Putamen (tissue), 1 donor: ENCODE measurements at regions not wholly inside any gene's neighbourhood (a gene's known extent, or its start where the extent isn't known, plus 50 kb on each side); places are given as distances from the start of the nearest gene placed in this dataset.

Experiments used
- DNase-seq: peaks from one replicate; pipeline ENCODE4 v3.0.0-alpha.2; 2016; ENCODE audit warnings: low spot score

GRCh38 chr13:40389081-40389641 lies 277.3 kb downstream of the FOXO1 start:
- peak; percentile 45 for DNase-seq

GRCh38 chr13:40390401-40390916 lies 276.0 kb downstream of the FOXO1 start:
- no peak for DNase-seq

GRCh38 chr13:40391788-40392187 lies 274.7 kb downstream of the FOXO1 start:
- no peak for DNase-seq

- no peak for DNase-seq
Measured at GRCh38 chr13:40394304-40394985, 272.0 kb downstream of the FOXO1 start.

- DNase-seq: no peak
Measured at GRCh38 chr13:40398065-40398464, 268.4 kb downstream of the FOXO1 start.

- DNase-seq: no peak
Measured at GRCh38 chr13:40399756-40400155, 266.7 kb downstream of the FOXO1 start.

GRCh38 chr13:40401911-40402776 lies 264.3 kb downstream of the FOXO1 start:
- peak; percentile 66 for DNase-seq

GRCh38 chr13:40402931-40403431 lies 263.5 kb downstream of the FOXO1 start:
- DNase-seq: no peak

GRCh38 chr13:40403509-40404241 lies 262.8 kb downstream of the FOXO1 start:
- no peak for DNase-seq

GRCh38 chr13:40404407-40404806 lies 262.0 kb downstream of the FOXO1 start:
- DNase-seq: no peak

GRCh38 chr13:40404967-40405716 lies 261.3 kb downstream of the FOXO1 start:
- no peak for DNase-seq

- DNase-seq: no peak
Measured at GRCh38 chr13:40406405-40407120, 259.9 kb downstream of the FOXO1 start.

- DNase-seq: no peak
Measured at GRCh38 chr13:40407567-40407966, 258.9 kb downstream of the FOXO1 start.

GRCh38 chr13:40408602-40409001 lies 257.8 kb downstream of the FOXO1 start:
- no peak for DNase-seq

- DNase-seq: no peak
Measured at GRCh38 chr13:40409278-40409677, 257.2 kb downstream of the FOXO1 start.

- no peak for DNase-seq
Measured at GRCh38 chr13:40410315-40410714, 256.1 kb downstream of the FOXO1 start.

- no peak for DNase-seq
Measured at GRCh38 chr13:40420160-40420740, 246.2 kb downstream of the FOXO1 start.

- no peak for DNase-seq
Measured at GRCh38 chr13:40422588-40423235, 243.7 kb downstream of the FOXO1 start.

GRCh38 chr13:40428354-40428753 lies 238.1 kb downstream of the FOXO1 start:
- DNase-seq: no peak
